HEK293 (cell line): ENCODE measurements at regions not wholly inside any gene's neighbourhood (a gene's known extent, or its start where the extent isn't known, plus 50 kb on each side); places are given as distances from the start of the nearest gene placed in this dataset.

Source experiments
- CTCF ChIA-PET: fragments of 350-600 bp; formaldehyde crosslinking; extraction: SDS; loops from one replicate; lab custom pipeline; 2021; ENCODE audit warnings: antibody characterized with exemption; lab: Yijun Ruan, JAX
- POLR2A ChIA-PET: fragments of 300-600 bp; formaldehyde crosslinking; extraction: SDS; loops from one replicate; lab custom pipeline; 2020; ENCODE audit warnings: antibody characterized with exemption, inconsistent platforms; lab: Yijun Ruan, JAX
- H3K27ac ChIP-seq: fragments of 200-500 bp; sonication (Bioruptor generic); 2 replicates; pipeline ENCODE4 v1.5.1; 2014; ENCODE audit warnings: low read depth, low read length, control low read depth, inconsistent platforms; ENCODE audit errors: extremely low read depth
- H3K36me3 ChIP-seq, 2 experiments: fragments of 200-500 bp in 1 of 2; sonication (Bioruptor generic) in 1 of 2; 1 replicate in 1 of 2; 2 replicates in 1 of 2; pipeline ENCODE4 v1.5.1; 2014 to 2017; ENCODE audit warnings: inconsistent platforms in 2 of 2, low read length in 2 of 2; ENCODE audit not compliant: control insufficient read depth in 2 of 2, insufficient read depth in 1 of 2
- H3K4me1 ChIP-seq: fragments of 200-500 bp; sonication (Bioruptor generic); 2 replicates; pipeline ENCODE4 v1.5.1; 2014; ENCODE audit warnings: mild to moderate bottlenecking, low read length, inconsistent platforms; ENCODE audit not compliant: control insufficient read depth, insufficient read depth
- H3K4me3 ChIP-seq: 2 replicates; pipeline ENCODE4 v1.5.1; 2011; ENCODE audit warnings: low read depth, mild to moderate bottlenecking, control low read depth, low read length, moderate library complexity
- H3K9me3 ChIP-seq: fragments of 200-500 bp; sonication (Bioruptor generic); 2 replicates; pipeline ENCODE4 v1.5.1; 2014; ENCODE audit warnings: low read depth, low read length, inconsistent platforms; ENCODE audit not compliant: control insufficient read depth, insufficient read depth
- GLIS2 ChIP-seq: fragments of 450-650 bp; formaldehyde crosslinking; IDR thresholded peaks from 2 replicates; pipeline ENCODE4 v1.5.1; 2016; ENCODE audit warnings: missing biosample characterization, missing genetic modification characterization
- PRDM10 ChIP-seq: fragments of 450-650 bp; formaldehyde crosslinking; IDR thresholded peaks from 2 replicates; pipeline ENCODE4 v1.5.1; 2016; ENCODE audit warnings: missing biosample characterization, missing genetic modification characterization
- SETDB1 ChIP-seq: IDR thresholded peaks from one replicate; pipeline ENCODE4 v1.6.1; 2017; ENCODE audit warnings: mild to moderate bottlenecking, low read length, moderate library complexity, mixed read lengths; ENCODE audit not compliant: insufficient read length
- SP2 ChIP-seq: fragments of 450-650 bp; formaldehyde crosslinking; IDR thresholded peaks from 2 replicates; pipeline ENCODE4 v1.5.1; 2016; ENCODE audit warnings: missing biosample characterization, missing genetic modification characterization
- TRIM28 ChIP-seq: IDR thresholded peaks from 2 replicates; pipeline ENCODE4 v1.6.1; 2011; ENCODE audit warnings: low read length, control low read depth, borderline replicate concordance
- ZEB2 ChIP-seq: fragments of 450-650 bp; formaldehyde crosslinking; IDR thresholded peaks from 2 replicates; pipeline ENCODE4 v1.5.1; 2016; ENCODE audit warnings: missing biosample characterization, missing genetic modification characterization
- ZNF148 ChIP-seq: fragments of 450-650 bp; formaldehyde crosslinking; IDR thresholded peaks from 2 replicates; pipeline ENCODE4 v1.5.0; 2017; ENCODE audit warnings: missing biosample characterization, missing genetic modification characterization, borderline replicate concordance
- ZNF2 ChIP-seq: fragments of 450-650 bp; formaldehyde crosslinking; IDR thresholded peaks from 2 replicates; pipeline ENCODE4 v1.5.1; 2016; ENCODE audit warnings: missing biosample characterization, missing genetic modification characterization
- ZNF202 ChIP-seq: fragments of 450-650 bp; formaldehyde crosslinking; IDR thresholded peaks from 2 replicates; pipeline ENCODE4 v1.5.1; 2016; ENCODE audit warnings: missing biosample characterization, missing genetic modification characterization, borderline replicate concordance
- ZNF24 ChIP-seq: fragments of 450-650 bp; formaldehyde crosslinking; IDR thresholded peaks from 2 replicates; pipeline ENCODE4 v1.5.1; 2016; ENCODE audit warnings: missing biosample characterization, missing genetic modification characterization
- ZNF518A ChIP-seq: fragments of 450-650 bp; formaldehyde crosslinking; conservative IDR thresholded peaks from 2 replicates; pipeline ENCODE4 v1.5.1; 2016; ENCODE audit warnings: low read depth, missing biosample characterization, missing genetic modification characterization
- ZNF623 ChIP-seq: fragments of 450-650 bp; formaldehyde crosslinking; IDR thresholded peaks from 2 replicates; pipeline ENCODE4 v1.5.1; 2016; ENCODE audit warnings: missing biosample characterization, missing genetic modification characterization
- ZNF639 ChIP-seq: fragments of 450-650 bp; formaldehyde crosslinking; IDR thresholded peaks from 2 replicates; pipeline ENCODE4 v1.5.1; 2016; ENCODE audit warnings: missing biosample characterization, missing genetic modification characterization
- ZNF658 ChIP-seq: fragments of 450-650 bp; formaldehyde crosslinking; IDR thresholded peaks from 2 replicates; pipeline ENCODE4; 2016; ENCODE audit warnings: missing biosample characterization, missing genetic modification characterization
- ZNF768 ChIP-seq: fragments of 450-650 bp; formaldehyde crosslinking; IDR thresholded peaks from 2 replicates; pipeline ENCODE4 v1.5.1; 2018; ENCODE audit warnings: missing biosample characterization, mild to moderate bottlenecking, missing genetic modification characterization
- ZNF792 ChIP-seq: fragments of 450-650 bp; formaldehyde crosslinking; IDR thresholded peaks from 2 replicates; pipeline ENCODE4 v1.5.1; 2016; ENCODE audit warnings: missing biosample characterization, missing genetic modification characterization
- ZSCAN4 ChIP-seq: fragments of 450-650 bp; formaldehyde crosslinking; IDR thresholded peaks from 2 replicates; pipeline ENCODE4 v1.5.1; 2017; ENCODE audit warnings: missing biosample characterization, missing genetic modification characterization

- TF ChIP-seq ZNF2 (tag by site-specific recombination) (no peak), ZNF24 (no peak), ZNF768 (tag by site-specific recombination) (no peak)
Measured at GRCh38 chr14:61866932-61867920, 105.0 kb downstream of the SNAPC1 start (continued).

- Histone ChIP-seq H3K4me1 (no peaks in the 10 kb centered on the region), H3K4me3 (no peak overlapping the region), H3K9me3 (no peaks in the 10 kb centered on the region; the same call in 1 of the 2 replicates), H3K36me3 (no peaks in the 10 kb centered on the region), H3K27ac (no peak overlapping the region)
- ChIA-PET CTCF (interaction anchor here (0.5 to 0.7 kb wide), 2 partner anchors 139 to 413 kb away, joined by 3 to 4 read pairs; no protein-coding TSS in a partner anchor), POLR2A (no interaction called here)
- TF ChIP-seq ZNF202 (tag by site-specific recombination), result no peak
- TF ChIP-seq PRDM10 (tag by site-specific recombination), result no peak
- no peak for TF ChIP-seq ZNF623 (tag by site-specific recombination)
- TF ChIP-seq GLIS2 (tag by site-specific recombination), result no peak
- TF ChIP-seq ZEB2, result no peak
- no peak for TF ChIP-seq ZNF639 (tag by site-specific recombination)
- no peak for TF ChIP-seq ZSCAN4
- no peak for TF ChIP-seq ZNF792 (tag by site-specific recombination)
- no peak for TF ChIP-seq SP2 (tag by site-specific recombination)
Measured at GRCh38 chr14:61868846-61869245, 106.6 kb downstream of the SNAPC1 start.

GRCh38 chr14:61870163-61870562 lies 107.9 kb downstream of the SNAPC1 start:
- Histone ChIP-seq H3K4me3 (no peak overlapping the region), H3K4me1 (no peaks in the 10 kb centered on the region), H3K9me3 (no peaks in the 10 kb centered on the region; the same call in 1 of the 2 replicates), H3K36me3 (no peaks in the 10 kb centered on the region), H3K27ac (no peak overlapping the region)
- POLR2A ChIA-PET, result no interaction called here
- CTCF ChIA-PET, result interaction anchor here (0.6 kb wide), 1 partner anchor 590 kb away, joined by 6 read pairs; no protein-coding TSS in a partner anchor
- TF ChIP-seq ZNF518A, result 0 out of 2 replicates have a peak, but pooled peaks have one; percentile 29
- TF ChIP-seq TRIM28, result peak; percentile 93
- no peak for TF ChIP-seq ZNF658 (tag by site-specific recombination)
- TF ChIP-seq SETDB1, result peak; percentile 79
- TF ChIP-seq ZNF148 (tag by site-specific recombination), result no peak
